ENCODE measurements at regions not wholly inside any gene's neighbourhood (a gene's known extent, or its start where the extent isn't known, plus 50 kb on each side); places are given as distances from the start of the nearest gene placed in this dataset.

DNA sequence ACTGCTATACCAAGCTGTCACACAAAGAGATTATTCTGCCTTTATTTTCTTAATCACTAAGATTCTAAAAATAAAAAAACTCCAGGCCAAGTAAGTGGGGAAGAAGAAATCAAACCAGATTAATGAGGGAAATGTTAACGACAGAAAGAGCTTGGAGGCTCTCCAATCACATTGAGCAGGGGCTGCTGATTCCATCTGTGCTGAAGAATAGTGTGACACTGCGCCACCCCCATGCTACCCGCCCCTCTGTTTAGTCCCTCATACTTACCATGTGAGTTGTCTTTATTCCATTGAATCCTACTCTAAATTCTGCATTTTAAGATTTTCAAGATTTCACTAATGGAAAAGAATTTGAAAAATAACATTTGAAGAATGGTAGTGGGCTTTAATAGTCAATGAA lies 998.0 kb upstream of the CDH2 start:
- DNase-seq = no peak

DNA sequence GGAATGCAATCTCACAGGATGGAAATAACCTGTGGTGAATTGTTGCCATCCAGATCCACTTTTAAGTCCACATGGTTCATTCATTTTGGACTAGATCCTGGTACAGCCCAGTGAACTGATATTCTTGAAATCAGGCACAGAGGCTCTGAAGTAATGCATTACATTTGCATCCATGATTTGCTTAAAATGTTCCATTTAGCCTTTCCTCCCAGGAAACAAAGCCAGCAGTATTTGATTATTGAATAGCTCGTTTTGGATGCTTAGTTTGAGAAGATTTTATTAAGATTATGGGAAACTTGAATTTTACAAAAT lies 995.8 kb upstream of the CDH2 start:
- no peak for DNase-seq

DNA sequence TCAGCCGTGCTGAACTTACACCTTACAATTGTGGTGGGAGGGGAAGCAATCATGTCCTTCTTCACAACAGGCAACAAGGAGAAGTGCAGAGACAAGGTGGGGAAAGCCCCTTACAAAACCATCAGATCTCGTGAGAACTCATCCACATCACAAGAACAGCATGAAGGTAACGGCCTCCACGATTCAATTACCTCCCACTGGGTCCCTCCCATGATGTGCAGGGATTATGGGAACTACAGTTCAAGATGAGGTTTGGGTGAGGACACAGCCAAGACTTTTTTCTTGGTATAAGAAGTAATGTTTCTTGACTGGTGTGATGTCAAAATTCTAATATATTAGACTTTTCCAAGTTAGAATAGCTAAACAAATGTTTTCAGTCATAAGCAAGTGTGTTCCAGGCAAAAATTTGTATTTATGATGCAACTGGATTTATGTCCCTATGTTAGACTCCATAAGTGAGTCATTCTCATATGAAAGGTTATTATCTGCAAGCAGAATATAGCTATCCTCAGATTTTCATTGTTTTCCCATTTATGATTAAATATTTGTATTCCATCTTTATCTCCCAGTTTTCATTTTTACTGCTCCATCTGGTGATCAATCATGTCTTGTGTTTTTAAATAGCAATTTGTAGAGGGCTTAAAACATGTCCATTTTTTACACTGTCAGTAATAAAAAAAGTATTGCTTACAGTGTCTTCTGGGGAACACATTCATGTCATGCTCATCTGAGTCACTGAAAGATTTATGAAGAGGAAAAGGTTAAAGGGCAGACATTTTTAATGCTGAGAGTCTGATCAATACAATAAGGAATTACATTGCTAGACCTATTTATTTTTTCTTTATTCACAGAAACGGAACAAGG lies 995.2 kb upstream of the CDH2 start:
- peak; percentile 3 for DNase-seq

DNA sequence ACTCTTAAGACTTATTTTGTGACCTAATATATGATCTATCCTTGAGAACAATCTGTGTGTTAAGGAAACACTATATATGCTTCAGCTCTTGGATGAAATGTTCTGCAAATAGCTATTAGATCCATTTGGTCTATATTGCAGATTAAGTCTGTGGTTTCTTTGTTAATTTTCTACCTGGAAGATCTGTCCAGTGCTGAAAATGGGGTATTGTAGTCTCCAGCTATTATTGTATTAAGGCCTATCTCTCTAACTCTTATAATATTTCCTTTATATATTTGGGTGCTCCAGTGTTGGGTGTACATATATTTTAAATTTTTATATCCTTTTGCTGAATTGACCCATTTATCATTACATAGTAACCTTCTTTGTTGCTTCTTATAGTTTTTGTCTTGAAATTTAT lies 992.7 kb upstream of the CDH2 start:
- DNase-seq = no peak

DNA sequence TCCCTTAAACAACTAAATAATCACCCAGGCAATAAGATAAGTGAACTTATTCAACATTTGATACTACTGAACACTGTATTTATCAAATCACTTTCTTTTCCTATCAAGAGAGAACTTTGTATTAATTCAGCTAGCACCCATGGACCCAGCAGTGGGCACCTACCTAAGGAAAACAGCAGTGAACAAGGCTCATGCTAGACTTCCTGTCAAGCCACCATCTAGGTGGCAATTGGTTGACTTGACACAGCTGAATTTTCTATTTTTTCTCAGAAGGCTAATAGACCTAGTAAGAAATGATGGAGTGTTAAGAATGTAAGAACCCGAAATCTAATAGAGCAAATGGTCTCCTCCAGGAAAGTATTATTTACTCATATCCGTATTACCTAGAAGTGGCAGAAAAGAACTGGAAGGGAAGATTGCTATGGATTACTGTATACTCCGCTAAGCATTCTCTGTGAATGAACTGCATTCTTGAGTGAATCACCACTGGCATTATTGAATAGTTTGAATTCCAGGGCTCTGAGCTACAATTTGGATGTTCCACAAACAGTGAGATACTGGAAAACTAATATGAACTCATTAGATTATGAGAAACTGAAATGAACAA lies 988.2 kb upstream of the CDH2 start:
- DNase-seq = no peak

DNA sequence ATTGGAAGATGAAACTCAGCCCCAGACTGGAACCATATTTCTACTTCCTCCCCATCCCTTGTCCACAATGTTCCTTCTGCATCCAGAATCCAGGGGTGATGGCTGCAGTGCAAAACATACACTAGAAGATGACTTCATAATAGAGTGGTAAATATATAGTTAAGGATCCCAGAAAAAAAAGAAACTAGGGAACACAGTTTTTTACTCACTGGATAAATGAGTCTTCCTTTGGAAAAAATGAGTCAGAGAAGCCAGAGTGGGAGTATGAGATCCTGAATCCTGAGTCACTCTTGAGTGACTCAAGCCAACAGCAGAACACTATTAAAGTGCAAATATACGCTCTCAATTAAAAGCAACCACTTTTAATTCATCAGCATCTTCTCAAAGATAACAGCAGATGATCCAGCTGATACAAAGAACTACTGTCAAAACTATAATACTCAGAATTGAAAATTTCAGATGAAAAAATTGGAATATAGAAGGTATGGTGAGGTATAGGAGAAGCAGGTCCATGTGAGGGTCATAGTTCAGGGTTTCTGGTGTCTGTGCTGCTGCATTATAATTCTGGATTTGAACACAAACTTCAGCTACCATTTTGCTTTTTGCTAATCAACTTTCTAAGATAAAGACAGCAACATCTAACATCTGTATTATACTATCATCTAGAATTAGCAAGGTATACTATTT lies 987.2 kb upstream of the CDH2 start:
- DNase-seq = no peak

DNA sequence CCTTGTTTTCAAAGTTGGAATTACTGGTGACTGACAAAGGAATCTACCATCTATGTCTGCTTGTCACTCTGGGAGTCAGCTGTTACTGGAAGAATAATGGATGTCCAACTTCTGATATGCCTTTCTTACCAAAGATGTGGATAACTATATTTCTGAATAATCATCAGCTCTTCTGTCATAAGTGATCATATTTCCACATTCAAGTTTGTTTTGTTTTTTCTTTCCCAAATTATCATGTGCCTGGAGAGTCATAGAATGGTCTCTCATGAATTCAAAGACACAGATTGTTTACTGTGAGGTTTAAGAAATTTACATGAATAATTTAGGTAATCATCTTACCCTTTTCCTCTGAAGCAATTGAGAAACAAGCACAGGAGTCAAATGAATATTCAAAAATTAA lies 986.7 kb upstream of the CDH2 start:
- DNase-seq = no peak

DNA sequence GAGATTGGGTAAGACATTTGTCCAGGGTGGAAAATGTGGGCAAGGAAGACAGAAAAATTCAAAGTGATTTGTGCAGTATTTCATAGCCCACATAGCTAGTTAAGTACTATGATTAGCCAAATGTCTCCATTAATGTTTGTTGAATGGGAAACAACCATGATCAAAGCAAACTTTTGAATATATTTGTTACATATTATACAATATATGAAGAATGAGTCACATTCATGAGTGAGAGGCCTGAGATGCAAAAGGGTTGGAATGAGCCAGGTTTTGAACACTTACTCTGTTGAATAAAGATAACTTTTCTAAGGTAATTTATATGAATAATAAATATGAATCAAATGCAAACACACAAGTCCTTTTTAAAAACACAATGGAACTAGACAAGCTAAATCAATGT lies 984.5 kb upstream of the CDH2 start:
- DNase-seq = no peak

DNA sequence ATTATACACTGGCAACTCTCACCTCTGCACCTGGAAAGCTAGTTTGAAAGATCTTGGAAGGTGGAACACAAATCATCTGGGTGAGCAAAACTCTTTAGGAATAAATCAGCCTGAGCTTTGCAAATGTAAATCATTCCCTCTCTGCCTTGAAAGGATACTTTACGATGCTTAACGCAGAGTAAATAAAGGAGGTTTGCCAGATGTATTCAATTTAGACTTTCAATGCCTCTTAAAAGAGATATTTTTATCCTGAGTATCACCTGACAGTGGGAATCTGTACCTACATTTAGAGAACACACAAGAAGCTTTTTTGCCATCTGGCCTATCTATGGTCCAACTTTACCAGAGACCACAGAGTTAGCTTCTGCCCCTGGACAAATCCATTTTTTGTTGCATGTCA lies 983.2 kb upstream of the CDH2 start:
- peak; percentile 78 for DNase-seq

DNA sequence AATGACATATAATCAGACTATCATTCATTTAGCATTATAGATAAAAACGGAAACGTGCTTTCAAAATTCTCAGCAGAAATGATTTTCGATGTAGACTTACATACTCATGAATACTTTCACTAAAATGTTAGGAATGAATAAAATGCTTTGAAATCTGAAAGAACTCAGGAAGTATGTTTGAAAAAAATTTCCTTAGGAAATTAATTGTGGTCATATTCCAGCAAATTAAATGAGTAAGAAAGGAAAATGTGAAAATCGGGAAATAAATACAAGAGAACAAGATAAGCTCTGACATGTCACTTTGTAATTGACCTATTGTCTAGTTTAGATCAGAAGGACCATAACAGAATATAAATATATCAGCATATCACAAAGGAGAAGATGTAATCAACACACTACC lies 981.0 kb upstream of the CDH2 start:
- no peak for DNase-seq

DNA sequence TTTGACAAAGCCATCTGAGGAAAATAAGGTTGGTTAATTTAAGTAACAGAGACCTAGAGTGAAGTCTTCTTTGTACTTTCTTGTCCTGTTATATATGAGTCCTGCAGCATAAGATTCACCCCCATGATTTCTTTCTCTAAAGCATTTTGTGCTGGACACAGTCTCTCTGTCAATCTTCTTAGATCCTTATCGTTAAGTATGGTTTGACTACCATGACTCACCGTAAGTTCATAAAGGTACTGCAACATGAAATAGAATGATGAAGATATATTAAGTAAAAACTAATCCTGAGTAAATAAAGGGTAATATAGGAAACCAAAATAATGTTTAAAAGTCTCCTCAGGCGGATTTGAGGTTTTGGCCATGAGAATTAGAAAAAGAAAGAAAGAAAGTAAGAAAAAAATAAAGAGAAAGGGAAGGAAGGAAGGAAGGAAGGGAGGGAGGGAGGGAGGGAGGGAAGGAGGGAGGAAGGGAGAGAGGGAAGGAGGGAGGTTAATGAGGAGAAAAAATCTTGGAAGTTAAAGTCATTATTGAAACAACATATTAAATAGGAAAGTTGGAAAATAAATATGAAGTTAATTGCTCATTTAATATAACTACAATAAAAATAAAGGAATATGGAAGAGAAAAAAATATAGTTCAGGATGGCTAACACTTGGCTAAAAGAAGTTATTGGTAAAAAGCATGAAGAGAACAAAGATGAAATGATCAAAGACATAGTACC lies 980.3 kb upstream of the CDH2 start:
- no peak for DNase-seq

DNA sequence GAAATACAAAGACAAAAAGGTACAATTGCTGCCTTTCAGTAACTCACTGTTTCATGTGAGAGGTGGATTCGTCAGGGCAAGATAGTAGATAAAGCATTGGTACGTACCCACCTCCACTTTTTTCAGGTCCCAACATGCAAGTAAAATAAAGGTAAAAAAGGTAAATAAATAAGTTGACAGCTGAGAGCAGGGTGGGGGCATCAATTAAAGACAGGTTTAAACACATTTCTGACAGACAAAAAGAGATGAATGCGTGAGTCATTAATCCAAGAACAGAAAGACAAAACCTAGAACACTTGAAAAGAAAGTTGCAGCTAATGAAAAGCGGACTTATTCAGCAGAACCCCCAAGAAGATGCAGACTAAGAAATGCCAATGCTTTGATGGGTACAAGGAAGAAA lies 979.6 kb upstream of the CDH2 start:
- no peak for DNase-seq

DNA sequence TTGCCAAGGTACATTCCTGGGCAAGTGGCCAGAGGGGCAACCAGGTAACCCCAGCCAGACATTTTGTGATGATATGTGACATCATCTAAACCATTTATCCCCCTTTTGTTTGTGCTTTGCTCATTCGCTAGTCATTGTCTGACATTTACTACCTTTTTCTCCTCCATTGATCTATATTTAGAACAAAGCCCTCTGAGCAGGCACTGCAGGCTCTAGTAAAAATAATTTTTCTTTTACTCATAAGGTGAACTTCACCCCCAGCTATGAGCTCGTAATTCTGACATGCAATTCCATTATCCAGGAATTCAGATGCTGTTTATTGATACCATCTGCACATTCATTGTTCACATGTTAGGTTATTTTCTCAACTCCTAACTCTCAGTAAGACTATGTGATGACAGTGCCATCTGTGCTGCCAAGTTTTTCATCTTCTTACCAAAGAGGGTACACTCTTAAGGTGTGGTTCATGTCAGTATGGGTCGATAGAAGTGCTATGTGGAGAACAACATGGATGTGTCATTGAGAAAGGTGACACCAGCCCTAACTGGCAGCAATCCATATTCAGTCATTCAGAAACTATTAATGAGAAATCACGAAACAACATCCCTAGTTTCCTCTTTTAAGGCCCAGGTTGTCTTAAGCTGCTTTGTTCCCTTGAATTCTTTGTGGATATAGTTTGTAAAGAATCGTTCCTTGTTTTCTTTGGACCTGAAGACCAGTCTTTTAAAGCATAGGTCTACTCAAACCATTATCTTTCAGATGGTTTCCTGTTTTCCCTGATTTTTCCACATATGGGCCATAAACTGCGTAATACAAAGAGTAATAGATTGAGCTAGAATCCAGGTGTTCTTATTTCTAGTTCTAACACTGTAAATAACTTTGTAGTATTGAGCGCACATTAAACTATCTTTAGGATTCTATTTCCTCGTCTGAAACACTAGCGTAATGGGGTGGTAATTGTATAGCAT lies 978.1 kb upstream of the CDH2 start:
- DNase-seq = no peak

DNA sequence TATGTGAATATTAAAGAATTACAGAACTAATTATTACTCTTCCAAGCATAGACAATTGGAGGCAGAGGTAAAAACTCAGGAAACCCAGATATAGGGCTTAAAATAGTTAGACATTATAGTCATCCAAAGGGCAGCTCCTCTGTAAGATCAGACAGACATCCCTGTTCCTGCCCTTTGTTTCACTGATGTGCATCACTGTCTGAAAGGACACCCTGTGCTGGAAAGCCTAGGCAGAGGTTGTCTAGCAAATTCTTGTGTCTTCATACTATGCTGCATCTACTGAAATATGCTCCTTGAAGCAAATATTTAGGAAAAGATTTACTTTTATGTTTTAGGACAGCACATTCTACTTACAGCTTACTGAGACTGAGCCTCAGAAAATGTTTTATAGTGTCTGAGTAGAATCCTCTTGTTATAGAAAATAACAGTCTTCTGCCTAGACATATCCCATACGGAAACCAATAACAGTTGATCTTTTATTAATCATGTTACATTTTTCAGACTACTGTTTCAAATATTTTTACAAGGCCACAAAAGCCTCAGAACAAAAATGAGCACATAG lies 977.3 kb upstream of the CDH2 start:
- no peak for DNase-seq

DNA sequence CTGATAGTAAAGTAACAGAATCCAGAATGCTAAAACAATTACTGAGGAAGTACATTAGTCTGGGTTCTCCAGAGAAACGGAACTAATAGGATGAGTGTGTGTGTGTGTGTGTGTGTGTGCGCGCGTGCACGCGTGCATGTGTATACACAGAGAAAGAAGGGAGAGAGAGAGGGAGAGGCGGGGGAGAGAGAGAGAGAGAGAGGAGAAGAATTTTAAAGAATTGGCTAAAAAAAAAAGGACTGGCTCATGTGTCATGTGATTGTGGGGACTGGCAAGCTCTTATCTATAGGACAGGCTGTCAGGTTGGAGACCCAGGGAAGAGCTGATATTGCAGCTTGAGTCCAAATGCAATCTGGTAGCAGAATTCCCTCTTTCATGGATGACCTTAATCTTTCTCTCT lies 976.2 kb upstream of the CDH2 start:
- DNase-seq = no peak

DNA sequence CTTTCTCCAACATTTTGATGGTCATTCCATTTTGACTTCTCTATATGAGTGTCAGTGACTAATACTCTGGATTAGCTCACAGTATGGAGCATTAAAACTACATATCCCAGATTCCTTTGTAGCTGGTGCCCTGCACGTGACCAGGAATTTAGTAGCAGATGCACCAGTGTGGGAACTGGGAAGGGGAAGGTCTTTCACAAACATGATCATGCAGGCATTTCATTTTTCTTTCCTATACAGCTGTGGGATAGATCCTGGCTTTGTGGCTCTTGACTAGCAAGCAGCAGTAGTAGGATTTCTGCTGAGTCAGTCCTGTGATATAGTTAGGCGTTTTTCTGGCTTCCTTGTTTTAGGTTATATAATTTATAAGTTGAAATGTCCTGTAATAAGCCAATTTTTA lies 971.0 kb upstream of the CDH2 start:
- no peak for DNase-seq

DNA sequence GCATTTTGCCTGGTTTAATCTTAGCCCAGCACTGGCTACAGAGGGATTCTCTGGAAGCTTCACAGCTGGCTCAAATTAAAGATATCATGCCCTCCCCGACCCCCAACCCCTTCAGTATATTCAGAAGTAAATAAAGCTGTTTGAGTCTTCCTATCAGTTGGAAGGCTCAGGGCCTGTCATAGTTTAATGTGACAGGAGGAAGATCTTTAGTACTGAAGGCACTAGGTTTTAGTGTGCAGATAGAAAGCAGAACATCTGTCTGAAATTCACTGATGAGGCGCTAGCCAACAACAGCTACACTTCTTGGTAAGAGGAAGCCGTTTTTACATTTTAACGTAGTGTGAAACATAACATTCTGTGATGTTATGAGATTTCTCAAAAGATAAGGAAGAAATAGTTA lies 969.1 kb upstream of the CDH2 start:
- peak; percentile 83 for DNase-seq

DNA sequence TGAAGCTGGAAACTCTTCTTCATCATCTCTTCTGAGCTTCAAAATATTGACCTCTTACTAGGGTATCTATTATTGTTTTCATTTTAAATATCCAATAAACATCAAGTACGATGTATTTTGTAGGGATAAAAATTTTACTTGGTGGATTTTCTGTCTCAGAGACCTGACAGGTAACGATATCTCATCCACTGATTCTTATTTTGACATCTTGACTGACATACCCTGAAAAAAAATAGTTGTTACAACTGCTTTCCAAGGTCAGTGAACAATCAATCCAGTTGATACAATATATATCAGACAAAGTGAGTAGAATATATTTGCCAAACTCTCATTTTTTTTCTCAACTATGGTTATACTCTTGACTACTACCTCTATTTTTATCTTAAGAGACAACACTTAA lies 963.7 kb upstream of the CDH2 start:
- DNase-seq = no peak

DNA sequence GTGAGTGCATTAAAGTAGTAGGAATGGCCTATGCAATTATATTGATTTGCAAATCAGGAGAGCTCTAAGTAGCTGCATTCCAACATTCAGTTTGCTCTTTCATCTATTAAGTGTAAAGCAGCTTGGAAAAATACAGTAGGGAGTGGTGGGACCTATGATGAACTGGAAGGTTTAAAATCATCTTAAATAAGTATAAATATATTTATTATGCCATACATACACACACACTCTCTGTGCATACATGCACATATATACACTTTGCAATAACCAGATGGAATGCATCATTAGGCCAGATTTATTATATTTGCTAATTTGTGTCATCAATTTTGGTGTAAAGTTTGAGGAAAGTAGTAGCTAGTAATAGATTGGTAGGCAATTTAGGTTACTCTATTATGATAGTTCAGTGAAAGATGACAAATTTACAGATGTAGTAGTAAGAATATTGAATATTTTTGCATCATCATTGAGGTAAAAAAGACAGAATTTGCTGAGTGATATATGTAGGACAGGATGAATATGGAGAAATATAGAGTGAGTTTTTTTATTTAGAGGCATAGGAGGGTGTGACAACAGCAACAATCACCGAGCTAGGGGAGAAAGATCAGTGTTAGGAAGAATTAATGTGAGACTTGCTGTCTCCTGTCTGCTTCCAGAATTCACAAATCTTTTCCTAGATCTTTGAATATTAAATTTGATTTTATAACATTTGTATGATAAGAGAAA lies 961.0 kb upstream of the CDH2 start:
- no peak for DNase-seq

DNA sequence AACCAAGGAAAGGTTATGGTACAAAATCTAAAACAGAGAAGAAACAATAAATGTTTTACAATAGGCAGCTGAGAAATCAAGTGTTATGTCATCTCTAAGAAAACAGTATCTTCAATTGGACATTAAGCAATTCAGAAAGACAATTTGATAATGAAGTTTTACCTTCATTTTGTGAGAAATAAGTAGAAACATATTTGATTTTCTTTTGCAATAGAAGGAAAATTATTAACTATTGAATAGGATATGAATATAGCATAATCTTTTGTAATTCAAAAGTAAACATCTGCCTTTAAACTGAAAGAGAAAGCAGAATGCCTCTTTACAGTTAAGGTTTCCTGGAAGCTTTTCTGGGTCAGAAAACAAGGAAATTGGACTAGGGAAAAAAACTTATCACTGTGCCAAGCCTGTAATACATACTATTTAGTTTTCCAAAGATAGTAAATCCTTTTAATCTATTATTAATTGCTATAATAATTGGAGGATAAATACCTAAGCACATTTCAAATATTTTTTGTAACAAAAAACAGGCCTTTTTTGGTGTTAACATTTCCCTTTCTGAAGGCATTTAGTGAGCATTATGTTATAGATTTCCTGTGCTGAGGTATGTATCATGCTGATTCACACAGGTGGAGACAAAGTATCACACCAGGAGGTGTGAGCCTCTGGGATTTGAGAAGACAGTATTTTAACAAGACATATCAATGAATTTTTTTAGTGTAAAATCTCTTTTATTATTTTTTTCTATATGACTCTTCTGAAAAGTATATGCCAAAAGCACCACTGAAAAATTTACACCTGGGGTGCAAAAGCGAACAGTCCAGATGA lies 947.0 kb upstream of the CDH2 start:
- DNase-seq = no peak

DNA sequence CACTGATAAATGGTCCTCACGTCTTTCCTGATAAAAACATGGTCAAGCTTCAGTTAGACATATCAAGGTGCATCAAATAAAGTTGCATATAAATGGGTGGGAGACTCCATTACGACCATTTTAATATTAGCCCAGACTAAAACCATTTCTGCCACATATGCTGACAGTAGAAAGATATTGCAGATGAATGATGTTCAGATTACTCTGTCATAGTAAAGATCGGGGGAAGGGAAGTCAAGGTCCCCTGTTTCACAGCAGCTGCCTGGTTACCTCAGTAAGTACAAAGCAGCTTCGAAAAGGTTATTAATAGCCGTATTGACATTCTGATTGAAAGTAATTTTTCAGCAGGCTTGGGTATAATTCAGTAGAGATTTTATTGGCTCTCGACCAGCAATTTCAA lies 927.7 kb upstream of the CDH2 start:
- DNase-seq = no peak

Data from NCI-H2227 treated with DMSO at 0.1 percent for 48 hours (cell line).